Ovary (tissue), 7 donors: ENCODE measurements at regions not wholly inside any gene's neighbourhood (a gene's known extent, or its start where the extent isn't known, plus 50 kb on each side); places are given as distances from the start of the nearest gene placed in this dataset.
"Not testable (repeated sequence)": the region's sequence is repeated elsewhere in the genome, so short reads cannot be mapped to it uniquely, and the experiment has no call there.

Experiments
- DNase-seq, 5 donors: peaks; one replicate each; pipeline ENCODE4 v3.0.0-alpha.2; 2019 to 2020
- H3K27ac ChIP-seq, 2 donors: fragments of 200-600 bp; one replicate each; pipeline versions ENCODE4 v1.5.1 to v1.8.0; 2019 to 2022
- H3K27me3 ChIP-seq: fragments of 200-600 bp; one replicate; pipeline ENCODE4 v1.8.0; 2022
- H3K36me3 ChIP-seq: fragments of 200-600 bp; sonication (generic); one replicate; pipeline ENCODE4 v1.5.1; 2019
- H3K4me1 ChIP-seq: one replicate; pipeline ENCODE4 v1.8.1; 2013; ENCODE audit warnings: mild to moderate bottlenecking, moderate library complexity; ENCODE audit not compliant: insufficient read depth
- H3K4me3 ChIP-seq: fragments of 200-600 bp; sonication (generic); one replicate; pipeline ENCODE4 v1.5.1; 2017
- H3K9me3 ChIP-seq, 2 donors: fragments of 200-600 bp in 1 of 2; sonication (generic) in 1 of 2; one replicate each; pipeline versions ENCODE4 v1.5.1 to v1.8.1; 2013 to 2019; ENCODE audit warnings: mild to moderate bottlenecking in 1 of 2, moderate library complexity in 1 of 2
- CTCF ChIP-seq, 3 donors: fragments of 450-650 bp in 2 of 3; fragments of 200-600 bp in 1 of 3; IDR thresholded peaks; one replicate each; pipeline versions ENCODE4 v1.5.1 to v1.8.0; 2016 to 2022; ENCODE audit warnings: antibody characterized with exemption in 3 of 3, mild to moderate bottlenecking in 1 of 3
- EP300 ChIP-seq: sonication (generic); formaldehyde crosslinking; IDR thresholded peaks from one replicate; pipeline ENCODE4 v1.6.1; 2017; ENCODE audit warnings: antibody characterized with exemption
- POLR2A ChIP-seq: fragments of 450-650 bp; IDR thresholded peaks from one replicate; pipeline ENCODE4 v1.6.1; 2017; ENCODE audit warnings: antibody characterized with exemption, mild to moderate bottlenecking, moderate library complexity
- WGBS, 3 donors: extraction: QIAGEN DNeasy Blood & Tissue Kit in 1 of 3; methylation state at CpG; one replicate each; pipeline versions ENCODE4 v1.1.5 to v1.1.7; 2013 to 2017; 5-methylcytosine and 5-hydroxymethylcytosine counted together
- intact Hi-C, 4 donors: fragments of 100-400 bp; cut with DNase I; formaldehyde crosslinking; loops; one replicate each; pipeline versions ENCODE4 v1.11.0 to v1.15.1; 2022 to 2023
- donor health status: DM: no; HTN: no; CAD: no; lungs with moderate emphysema.
- donor health status: DM: no; HTN: no; CAD: no.
- donor health status: Bipolar disorder and iron deficiency.
- donor health status: DM: no; HTN: no; CAD: no.
- donor health status: DM: yes; HTN: yes; CAD: no.

GRCh38 chr10:106355450-106355849, 809.1 kb downstream of the SORCS1 start:
- 42 to 44% (median 43%) methylated on average over 2 of the region's 2 CpGs for WGBS, 3 donors
- no peak overlapping the region for H3K4me3 ChIP-seq
- TF ChIP-seq EP300 (no peak), POLR2A (no peak), CTCF (IDR thresholded peaks at IDR 0.05) (no peak)
- no peaks in the 10 kb centered on the region for H3K9me3 ChIP-seq
- no peak for DNase-seq
- no peaks in the 10 kb centered on the region for H3K36me3 ChIP-seq
- no peak overlapping the region for H3K27ac ChIP-seq
- intact Hi-C loops = no loop called here
- H3K4me1 ChIP-seq = no peaks in the 10 kb centered on the region
- no peaks in the 10 kb centered on the region for H3K27me3 ChIP-seq

GRCh38 chr10:106348933-106349332, 815.6 kb downstream of the SORCS1 start:
- no peak for DNase-seq
- intact Hi-C loops = no loop called here
- H3K4me1 ChIP-seq = no peaks in the 10 kb centered on the region
- H3K27me3 ChIP-seq = no peaks in the 10 kb centered on the region
- H3K9me3 ChIP-seq = no peaks in the 10 kb centered on the region
- no peak overlapping the region for H3K27ac ChIP-seq
- TF ChIP-seq POLR2A = no peak
- TF ChIP-seq EP300 = no peak
- TF ChIP-seq CTCF (IDR thresholded peaks at IDR 0.05) = no peak
- H3K4me3 ChIP-seq = no peak overlapping the region
- H3K36me3 ChIP-seq = no peaks in the 10 kb centered on the region

GRCh38 chr10:106347547-106347946, 817.0 kb downstream of the SORCS1 start:
- intact Hi-C loops = no loop called here
- Histone ChIP-seq H3K27ac (no peak overlapping the region), H3K4me3 (no peak overlapping the region), H3K27me3 (no peaks in the 10 kb centered on the region), H3K36me3 (no peaks in the 10 kb centered on the region), H3K9me3 (no peaks in the 10 kb centered on the region), H3K4me1 (no peaks in the 10 kb centered on the region)
- 63 to 67% (median 64%) methylated on average over 2 of the region's 2 CpGs for WGBS, 3 donors
- TF ChIP-seq POLR2A = no peak
- no peak for TF ChIP-seq EP300
- no peak for TF ChIP-seq CTCF (IDR thresholded peaks at IDR 0.05)
- DNase-seq = no peak

GRCh38 chr10:106343539-106343938, 821.0 kb downstream of the SORCS1 start:
- DNase-seq, H3K9me3 ChIP-seq, H3K27me3 ChIP-seq, H3K4me3 ChIP-seq, H3K4me1 ChIP-seq, H3K36me3 ChIP-seq, intact Hi-C loops, H3K27ac ChIP-seq: not testable (repeated sequence)
- WGBS, 3 donors = 82 to 92% (median 86%) methylated on average over 10 of the region's 10 CpGs

- intact Hi-C loops = no loop called here
- H3K27ac ChIP-seq = no peak overlapping the region
- no peak for TF ChIP-seq CTCF (IDR thresholded peaks at IDR 0.05)
- no peak for TF ChIP-seq EP300
- no peak for TF ChIP-seq POLR2A
- H3K4me1 ChIP-seq = no peaks in the 10 kb centered on the region
- no peaks in the 10 kb centered on the region for H3K36me3 ChIP-seq
- DNase-seq = no peak
- H3K9me3 ChIP-seq = no peaks in the 10 kb centered on the region
- 12 to 33% (median 18%) methylated on average over 3 of the region's 3 CpGs for whole genome bisulfite sequencing, 3 donors
- H3K27me3 ChIP-seq = no peaks in the 10 kb centered on the region
- no peak overlapping the region for H3K4me3 ChIP-seq
These were observed 823.1 kb downstream of the SORCS1 start for GRCh38 chr10:106341356-106341755.
